ENCODE measurements at regions not wholly inside any gene's neighbourhood (a gene's known extent, or its start where the extent isn't known, plus 50 kb on each side); places are given as distances from the start of the nearest gene placed in this dataset.
A peak's percentile ranks its signal among the peaks of the same experiment; 100 is the strongest.

GRCh38 chr10:63720072-63720537 lies 198.9 kb downstream of the REEP3 start:
- TF ChIP-seq IRF2 (CRISPR knock-in tag; IDR thresholded peaks at IDR 0.05), result no peak
- no peak for TF ChIP-seq KDM1A (CRISPR knock-in tag; IDR thresholded peaks at IDR 0.05)
- TF ChIP-seq TGIF2 (CRISPR knock-in tag; IDR thresholded peaks at IDR 0.05), result no peak
- peak; percentile 74 for TF ChIP-seq CTCF (CRISPR knock-in tag; IDR thresholded peaks at IDR 0.05)
- TF ChIP-seq EP300 (IDR thresholded peaks at IDR 0.05; ENCODE audit: low read depth in 2 of 2, low read length in 2 of 2), result no peak
- TF ChIP-seq EP300 (CRISPR knock-in tag; IDR thresholded peaks at IDR 0.05; ENCODE audit: borderline replicate concordance), result no peak
- TF ChIP-seq, protein P1, sequence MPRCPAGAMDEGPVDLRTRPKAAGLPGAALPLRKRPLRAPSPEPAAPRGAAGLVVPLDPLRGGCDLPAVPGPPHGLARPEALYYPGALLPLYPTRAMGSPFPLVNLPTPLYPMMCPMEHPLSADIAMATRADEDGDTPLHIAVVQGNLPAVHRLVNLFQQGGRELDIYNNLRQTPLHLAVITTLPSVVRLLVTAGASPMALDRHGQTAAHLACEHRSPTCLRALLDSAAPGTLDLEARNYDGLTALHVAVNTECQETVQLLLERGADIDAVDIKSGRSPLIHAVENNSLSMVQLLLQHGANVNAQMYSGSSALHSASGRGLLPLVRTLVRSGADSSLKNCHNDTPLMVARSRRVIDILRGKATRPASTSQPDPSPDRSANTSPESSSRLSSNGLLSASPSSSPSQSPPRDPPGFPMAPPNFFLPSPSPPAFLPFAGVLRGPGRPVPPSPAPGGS (CRISPR knock-in tag; IDR thresholded peaks at IDR 0.05), result no peak
- no peak for TF ChIP-seq ZKSCAN1 (IDR thresholded peaks at IDR 0.05; ENCODE audit: low read length)
- TF ChIP-seq FOXC1 (CRISPR knock-in tag; IDR thresholded peaks at IDR 0.05; ENCODE audit: borderline replicate concordance), result no peak
- no peak for TF ChIP-seq SIX1 (CRISPR knock-in tag; IDR thresholded peaks at IDR 0.05; ENCODE audit: borderline replicate concordance)
- TF ChIP-seq, protein P2, sequence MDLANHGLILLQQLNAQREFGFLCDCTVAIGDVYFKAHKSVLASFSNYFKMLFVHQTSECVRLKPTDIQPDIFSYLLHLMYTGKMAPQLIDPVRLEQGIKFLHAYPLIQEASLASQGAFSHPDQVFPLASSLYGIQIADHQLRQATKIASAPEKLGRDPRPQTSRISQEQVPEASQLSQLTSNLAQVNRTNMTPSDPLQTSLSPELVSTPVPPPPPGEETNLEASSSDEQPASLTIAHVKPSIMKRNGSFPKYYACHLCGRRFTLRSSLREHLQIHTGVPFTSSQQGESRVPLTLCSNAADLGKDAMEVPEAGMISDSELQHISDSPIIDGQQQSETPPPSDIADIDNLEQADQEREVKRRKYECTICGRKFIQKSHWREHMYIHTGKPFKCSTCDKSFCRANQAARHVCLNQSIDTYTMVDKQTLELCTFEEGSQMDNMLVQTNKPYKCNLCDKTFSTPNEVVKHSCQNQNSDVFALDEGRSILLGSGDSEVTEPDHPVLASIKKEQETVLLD (CRISPR knock-in tag; IDR thresholded peaks at IDR 0.05; ENCODE audit: low read depth), result no peak
- TF ChIP-seq ZNF768 (CRISPR knock-in tag; IDR thresholded peaks at IDR 0.05), result no peak

Measured in HepG2 (cell line).